Testis (tissue), 2 donors: ENCODE measurements at regions not wholly inside any gene's neighbourhood (a gene's known extent, or its start where the extent isn't known, plus 50 kb on each side); places are given as distances from the start of the nearest gene placed in this dataset.

Experiments
- CTCF ChIP-seq, 3 experiments: fragments of 450-650 bp in 2 of 3; fragments of 200-600 bp in 1 of 3; sonication (generic) in 1 of 3; IDR thresholded peaks; one replicate each; pipeline ENCODE4 v1.5.1; 2016 to 2019; ENCODE audit warnings: antibody characterized with exemption in 3 of 3, mild to moderate bottlenecking in 2 of 3, moderate library complexity in 1 of 3
- POLR2A ChIP-seq: fragments of 450-650 bp; IDR thresholded peaks from one replicate; pipeline ENCODE4 v1.6.1; 2017; ENCODE audit warnings: antibody characterized with exemption, mild to moderate bottlenecking, moderate library complexity

- TF ChIP-seq CTCF (IDR thresholded peaks at IDR 0.05): no peak
- TF ChIP-seq POLR2A: no peak
Measured at GRCh38 chr3:159741281-159741680, 247.4 kb upstream of the IL12A start.
